HCT116 (cell line): ENCODE measurements at regions not wholly inside any gene's neighbourhood (a gene's known extent, or its start where the extent isn't known, plus 50 kb on each side); places are given as distances from the start of the nearest gene placed in this dataset.

Source experiments
- EZH2 ChIP-seq: fragments of 200-600 bp; sonication (generic); IDR thresholded peaks from 2 replicates; pipeline ENCODE4 v1.6.1; 2017; ENCODE audit warnings: antibody characterized with exemption, mixed run types
- EZH2phosphoT487 ChIP-seq: fragments of 200-600 bp; IDR thresholded peaks from 2 replicates; pipeline ENCODE4 v1.6.1; 2018; ENCODE audit warnings: antibody characterized with exemption, borderline replicate concordance
- POLR2A ChIP-seq: IDR thresholded peaks from 2 replicates; pipeline ENCODE4 v1.7.0; 2011; ENCODE audit warnings: borderline replicate concordance; ENCODE audit not compliant: insufficient read depth, insufficient read length; ENCODE audit errors: extremely low read depth
- POLR2AphosphoS5 ChIP-seq: IDR thresholded peaks from 2 replicates; pipeline ENCODE4 v1.6.1; 2011; ENCODE audit warnings: mild to moderate bottlenecking, low read depth, low read length, moderate library complexity
- RAD21 ChIP-seq: IDR thresholded peaks from 2 replicates; pipeline ENCODE4 v1.6.1; 2012; ENCODE audit warnings: low read depth, mild to moderate bottlenecking
- TF ChIP-seq, protein P1 (sequence below), 3 experiments: fragments of 200-600 bp in 1 of 3; sonication (generic) in 1 of 3; IDR thresholded peaks in 2 of 3; conservative IDR thresholded peaks in 1 of 3; 2 replicates each; pipeline ENCODE4 v1.5.1; 2012 to 2017; ENCODE audit warnings: low read depth in 2 of 3, low read length in 2 of 3, antibody characterized with exemption in 1 of 3, borderline replicate concordance in 1 of 3, control low read depth in 1 of 3, mild to moderate bottlenecking in 1 of 3, mixed read lengths in 1 of 3, mixed run types in 1 of 3, moderate library complexity in 1 of 3; ENCODE audit not compliant: insufficient read depth in 1 of 3
- TF ChIP-seq, protein P2 (sequence below): IDR thresholded peaks from 2 replicates; pipeline ENCODE4 v1.6.1; 2012; ENCODE audit warnings: low read depth

DNA sequence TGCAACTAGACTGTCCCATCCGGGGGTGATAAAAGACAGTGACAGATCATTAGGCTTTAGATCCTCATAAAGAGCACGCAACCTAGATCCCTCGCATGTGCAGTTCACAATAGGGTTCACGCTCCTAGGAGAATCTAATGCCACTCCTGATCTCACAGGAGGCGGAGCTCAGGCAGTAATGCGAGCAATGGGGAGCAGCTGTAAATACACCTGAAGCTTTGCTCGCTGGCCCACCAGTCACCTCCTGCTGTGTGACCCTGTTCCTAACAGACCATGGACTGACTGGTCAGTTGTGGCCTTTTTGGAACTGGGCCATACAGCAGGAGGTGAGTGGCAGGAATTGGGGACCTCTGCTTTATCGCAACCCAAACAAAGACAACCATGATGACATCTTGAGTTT lies 173.2 kb downstream of the DLEU7 start:
- TF ChIP-seq EZH2 (no peak), POLR2A (no peak), POLR2AphosphoS5 (no peak), RAD21 (no peak), EZH2phosphoT487 (no peak)
- TF ChIP-seq, protein P1, sequence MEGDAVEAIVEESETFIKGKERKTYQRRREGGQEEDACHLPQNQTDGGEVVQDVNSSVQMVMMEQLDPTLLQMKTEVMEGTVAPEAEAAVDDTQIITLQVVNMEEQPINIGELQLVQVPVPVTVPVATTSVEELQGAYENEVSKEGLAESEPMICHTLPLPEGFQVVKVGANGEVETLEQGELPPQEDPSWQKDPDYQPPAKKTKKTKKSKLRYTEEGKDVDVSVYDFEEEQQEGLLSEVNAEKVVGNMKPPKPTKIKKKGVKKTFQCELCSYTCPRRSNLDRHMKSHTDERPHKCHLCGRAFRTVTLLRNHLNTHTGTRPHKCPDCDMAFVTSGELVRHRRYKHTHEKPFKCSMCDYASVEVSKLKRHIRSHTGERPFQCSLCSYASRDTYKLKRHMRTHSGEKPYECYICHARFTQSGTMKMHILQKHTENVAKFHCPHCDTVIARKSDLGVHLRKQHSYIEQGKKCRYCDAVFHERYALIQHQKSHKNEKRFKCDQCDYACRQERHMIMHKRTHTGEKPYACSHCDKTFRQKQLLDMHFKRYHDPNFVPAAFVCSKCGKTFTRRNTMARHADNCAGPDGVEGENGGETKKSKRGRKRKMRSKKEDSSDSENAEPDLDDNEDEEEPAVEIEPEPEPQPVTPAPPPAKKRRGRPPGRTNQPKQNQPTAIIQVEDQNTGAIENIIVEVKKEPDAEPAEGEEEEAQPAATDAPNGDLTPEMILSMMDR (IDR thresholded peaks at IDR 0.05 in 2 of 3, conservative IDR thresholded peaks at IDR 0.05 in 1 of 3; ENCODE audit: borderline replicate concordance in 1 of 3, insufficient read depth in 1 of 3, low read depth in 2 of 3, low read length in 2 of 3), result no peak
- TF ChIP-seq, protein P2, sequence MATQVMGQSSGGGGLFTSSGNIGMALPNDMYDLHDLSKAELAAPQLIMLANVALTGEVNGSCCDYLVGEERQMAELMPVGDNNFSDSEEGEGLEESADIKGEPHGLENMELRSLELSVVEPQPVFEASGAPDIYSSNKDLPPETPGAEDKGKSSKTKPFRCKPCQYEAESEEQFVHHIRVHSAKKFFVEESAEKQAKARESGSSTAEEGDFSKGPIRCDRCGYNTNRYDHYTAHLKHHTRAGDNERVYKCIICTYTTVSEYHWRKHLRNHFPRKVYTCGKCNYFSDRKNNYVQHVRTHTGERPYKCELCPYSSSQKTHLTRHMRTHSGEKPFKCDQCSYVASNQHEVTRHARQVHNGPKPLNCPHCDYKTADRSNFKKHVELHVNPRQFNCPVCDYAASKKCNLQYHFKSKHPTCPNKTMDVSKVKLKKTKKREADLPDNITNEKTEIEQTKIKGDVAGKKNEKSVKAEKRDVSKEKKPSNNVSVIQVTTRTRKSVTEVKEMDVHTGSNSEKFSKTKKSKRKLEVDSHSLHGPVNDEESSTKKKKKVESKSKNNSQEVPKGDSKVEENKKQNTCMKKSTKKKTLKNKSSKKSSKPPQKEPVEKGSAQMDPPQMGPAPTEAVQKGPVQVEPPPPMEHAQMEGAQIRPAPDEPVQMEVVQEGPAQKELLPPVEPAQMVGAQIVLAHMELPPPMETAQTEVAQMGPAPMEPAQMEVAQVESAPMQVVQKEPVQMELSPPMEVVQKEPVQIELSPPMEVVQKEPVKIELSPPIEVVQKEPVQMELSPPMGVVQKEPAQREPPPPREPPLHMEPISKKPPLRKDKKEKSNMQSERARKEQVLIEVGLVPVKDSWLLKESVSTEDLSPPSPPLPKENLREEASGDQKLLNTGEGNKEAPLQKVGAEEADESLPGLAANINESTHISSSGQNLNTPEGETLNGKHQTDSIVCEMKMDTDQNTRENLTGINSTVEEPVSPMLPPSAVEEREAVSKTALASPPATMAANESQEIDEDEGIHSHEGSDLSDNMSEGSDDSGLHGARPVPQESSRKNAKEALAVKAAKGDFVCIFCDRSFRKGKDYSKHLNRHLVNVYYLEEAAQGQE, result no peak
